NB4 (cell line): ENCODE measurements at regions not wholly inside any gene's neighbourhood (a gene's known extent, or its start where the extent isn't known, plus 50 kb on each side); places are given as distances from the start of the nearest gene placed in this dataset.

Source experiments
- CTCF ChIP-seq: IDR thresholded peaks from one replicate; pipeline ENCODE4 v1.5.1; 2012; ENCODE audit warnings: low read depth, low read length
- POLR2A ChIP-seq: IDR thresholded peaks from 2 replicates; pipeline ENCODE4 v1.6.1; 2011; ENCODE audit warnings: mild to moderate bottlenecking; ENCODE audit not compliant: insufficient read length; ENCODE audit errors: extremely low read depth
- TF ChIP-seq, protein P1 (sequence below): IDR thresholded peaks from 2 replicates; pipeline ENCODE4 v1.6.1; 2011; ENCODE audit warnings: low read depth, low read length

DNA sequence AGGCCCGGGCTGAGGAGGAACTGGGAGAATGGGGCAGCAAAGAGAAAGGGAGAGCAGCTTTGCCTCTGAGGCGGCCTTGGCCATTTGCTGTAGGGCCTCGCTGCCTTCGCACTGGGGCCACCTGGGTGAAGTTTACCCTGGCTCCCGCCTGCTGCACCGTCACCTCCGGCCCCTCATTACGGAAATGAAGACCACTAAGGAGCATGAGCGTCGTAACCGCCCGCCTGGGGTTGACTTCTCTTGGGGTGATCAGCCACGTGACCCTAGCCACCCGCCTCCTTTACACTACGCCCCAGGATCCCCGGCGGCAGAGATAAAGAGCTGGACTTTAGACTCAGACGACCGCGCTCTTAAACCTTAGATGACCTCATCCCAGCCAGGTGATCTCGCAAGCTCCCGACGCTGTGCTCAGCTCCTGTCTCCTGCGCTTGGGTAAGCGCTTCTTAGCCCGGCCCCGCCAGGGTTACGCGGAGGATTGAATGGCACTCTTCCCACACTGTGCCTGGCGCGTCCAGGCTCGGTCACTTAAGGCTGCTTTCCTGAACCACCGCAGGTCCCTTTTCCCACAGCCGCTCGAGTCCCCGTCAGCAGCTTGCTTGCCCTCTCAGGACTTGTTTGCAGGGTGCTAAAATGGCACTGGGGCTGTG lies 107.9 kb upstream of the LARP1 start:
- TF ChIP-seq POLR2A (no peak), CTCF (no peak)
- TF ChIP-seq, protein P1, sequence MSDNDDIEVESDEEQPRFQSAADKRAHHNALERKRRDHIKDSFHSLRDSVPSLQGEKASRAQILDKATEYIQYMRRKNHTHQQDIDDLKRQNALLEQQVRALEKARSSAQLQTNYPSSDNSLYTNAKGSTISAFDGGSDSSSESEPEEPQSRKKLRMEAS, result no peak
